AG09319 (cell line): ENCODE measurements at regions not wholly inside any gene's neighbourhood (a gene's known extent, or its start where the extent isn't known, plus 50 kb on each side); places are given as distances from the start of the nearest gene placed in this dataset.
A peak's percentile ranks its signal among the peaks of the same experiment; 100 is the strongest.
"Not testable (repeated sequence)": the region's sequence is repeated elsewhere in the genome, so short reads cannot be mapped to it uniquely, and the experiment has no call there.

Experiments
- DNase-seq: peaks from one replicate; pipeline ENCODE4 v3.0.0-alpha.2; 2010; ENCODE audit warnings: low read depth; ENCODE audit errors: extremely low read depth
- TF ChIP-seq, protein P1 (sequence below): IDR thresholded peaks from 2 replicates; pipeline ENCODE4 v1.5.1; 2011; ENCODE audit warnings: low read depth, mild to moderate bottlenecking, inconsistent platforms, low read length, moderate library complexity

DNA sequence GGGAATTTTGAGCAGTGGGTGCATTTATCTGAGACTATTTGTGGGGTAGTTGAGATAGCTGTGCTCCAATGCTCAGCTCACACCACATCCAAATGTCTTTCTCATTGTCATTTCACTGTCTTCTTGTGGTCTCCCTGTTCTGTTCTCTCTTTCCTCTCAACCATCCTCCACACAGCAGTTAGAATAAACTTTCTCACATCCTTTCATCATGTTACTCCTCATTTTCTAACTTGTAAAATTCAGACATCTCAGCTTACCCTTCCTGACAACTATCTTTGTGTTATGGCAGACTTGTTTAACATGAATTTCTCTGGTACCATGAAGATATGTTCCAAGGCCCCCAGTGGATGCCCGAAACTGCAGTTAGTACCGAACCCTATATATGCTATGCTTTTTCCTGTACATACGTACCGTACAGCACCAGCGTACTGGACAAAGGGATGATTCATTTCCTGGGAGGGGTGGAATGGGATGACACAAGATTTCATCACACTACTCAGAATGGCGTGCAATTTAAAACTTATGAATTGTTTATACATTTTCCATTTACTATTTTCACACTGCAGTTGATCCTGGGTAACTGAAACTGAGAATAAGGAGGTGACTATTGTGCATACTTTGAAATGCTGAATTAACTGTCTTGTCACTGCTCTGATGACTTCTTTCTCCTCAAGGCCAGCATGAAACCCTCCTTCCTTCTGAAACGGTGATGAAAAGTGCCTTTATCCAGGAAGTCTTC, 177.1 kb upstream of the SLC38A2 start:
- TF ChIP-seq, protein P1, sequence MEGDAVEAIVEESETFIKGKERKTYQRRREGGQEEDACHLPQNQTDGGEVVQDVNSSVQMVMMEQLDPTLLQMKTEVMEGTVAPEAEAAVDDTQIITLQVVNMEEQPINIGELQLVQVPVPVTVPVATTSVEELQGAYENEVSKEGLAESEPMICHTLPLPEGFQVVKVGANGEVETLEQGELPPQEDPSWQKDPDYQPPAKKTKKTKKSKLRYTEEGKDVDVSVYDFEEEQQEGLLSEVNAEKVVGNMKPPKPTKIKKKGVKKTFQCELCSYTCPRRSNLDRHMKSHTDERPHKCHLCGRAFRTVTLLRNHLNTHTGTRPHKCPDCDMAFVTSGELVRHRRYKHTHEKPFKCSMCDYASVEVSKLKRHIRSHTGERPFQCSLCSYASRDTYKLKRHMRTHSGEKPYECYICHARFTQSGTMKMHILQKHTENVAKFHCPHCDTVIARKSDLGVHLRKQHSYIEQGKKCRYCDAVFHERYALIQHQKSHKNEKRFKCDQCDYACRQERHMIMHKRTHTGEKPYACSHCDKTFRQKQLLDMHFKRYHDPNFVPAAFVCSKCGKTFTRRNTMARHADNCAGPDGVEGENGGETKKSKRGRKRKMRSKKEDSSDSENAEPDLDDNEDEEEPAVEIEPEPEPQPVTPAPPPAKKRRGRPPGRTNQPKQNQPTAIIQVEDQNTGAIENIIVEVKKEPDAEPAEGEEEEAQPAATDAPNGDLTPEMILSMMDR: no peak
- peak; percentile 67 for DNase-seq

DNA sequence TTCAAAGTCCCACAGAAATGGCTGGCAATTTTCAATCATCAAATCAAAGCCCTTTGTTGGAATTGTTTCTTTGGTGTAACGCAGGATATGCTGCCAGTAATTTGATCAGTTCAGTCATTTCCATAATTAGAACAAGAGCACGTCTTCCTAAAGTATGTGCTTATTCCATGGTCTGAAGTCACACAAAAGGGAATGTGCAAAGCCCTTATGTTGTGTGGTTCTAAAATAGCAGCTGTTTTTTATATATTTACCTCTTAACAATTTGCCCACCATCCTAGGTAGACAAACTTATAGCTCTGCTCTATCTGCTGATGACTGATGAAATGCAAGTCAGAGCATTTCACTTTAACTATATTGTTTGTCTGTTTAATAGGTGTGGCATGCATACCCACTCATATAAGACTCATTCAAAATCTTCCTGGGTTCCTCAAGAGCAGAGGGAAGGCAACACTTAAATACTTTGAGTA, 176.1 kb upstream of the SLC38A2 start:
- TF ChIP-seq, protein P1: no peak
- no peak for DNase-seq

- no peak for DNase-seq
- TF ChIP-seq, protein P1: no peak
Measured at GRCh38 chr12:46547421-46548354, 175.1 kb upstream of the SLC38A2 start.

DNA sequence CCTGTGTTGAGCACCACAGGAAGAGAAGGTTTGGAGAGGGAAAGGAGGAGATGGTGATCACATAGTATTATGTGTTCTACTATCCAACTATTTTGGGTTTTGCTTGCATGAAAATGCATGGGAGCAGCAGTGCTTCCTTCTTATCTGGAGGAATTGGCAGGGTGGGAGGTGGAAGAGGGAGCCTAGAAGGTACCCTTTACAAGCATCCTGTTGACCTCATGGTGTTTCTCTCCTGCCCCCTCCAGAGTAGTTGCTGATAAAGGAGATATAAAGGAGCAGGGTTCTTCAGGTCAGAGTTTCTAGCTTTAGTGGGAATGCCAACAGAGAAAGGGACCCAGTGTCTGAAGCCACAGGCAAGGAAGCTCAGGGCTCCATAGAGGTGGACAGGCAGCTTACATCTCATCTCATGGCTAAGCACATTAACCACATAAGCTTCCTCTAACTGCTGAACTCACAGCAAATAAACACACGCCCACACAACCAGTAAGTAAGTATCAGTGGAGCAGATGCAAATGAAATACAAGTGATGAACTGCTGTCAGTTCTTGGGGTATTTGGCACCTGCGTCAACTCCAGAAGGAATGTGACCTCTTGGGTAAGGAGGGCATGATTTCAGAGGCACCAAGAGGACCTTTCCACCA, 174.2 kb upstream of the SLC38A2 start:
- DNase-seq: no peak
- TF ChIP-seq, protein P1: no peak

DNA sequence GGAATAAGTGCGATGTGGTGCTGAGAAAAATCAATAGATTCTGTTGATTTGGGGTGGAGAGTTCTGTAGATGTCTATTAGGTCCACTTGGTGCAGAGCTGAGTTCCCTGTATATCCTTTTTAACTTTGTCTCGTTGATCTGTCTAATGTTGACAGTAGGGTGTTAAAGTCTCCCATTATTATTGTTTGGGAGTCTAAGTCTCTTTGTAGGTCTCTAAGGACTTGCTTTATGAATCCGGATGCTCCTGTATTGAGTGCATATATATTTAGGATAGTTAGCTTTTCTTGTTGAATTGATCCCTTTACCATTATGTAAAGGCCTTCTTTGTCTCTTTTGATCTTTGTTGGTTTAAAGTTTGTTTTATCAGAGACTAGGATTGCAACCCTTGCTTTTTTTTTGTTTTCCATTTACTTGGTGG, 170.8 kb upstream of the SLC38A2 start:
- DNase-seq: not testable (repeated sequence)

- TF ChIP-seq, protein P1: no peak
- DNase-seq: no peak
Measured at GRCh38 chr12:46538976-46539375, 166.4 kb upstream of the SLC38A2 start.

- TF ChIP-seq, protein P1: no peak
- DNase-seq: no peak
Measured at GRCh38 chr12:46537387-46537955, 164.9 kb upstream of the SLC38A2 start.

- DNase-seq: not testable (repeated sequence)
Measured at GRCh38 chr12:46536316-46536715, 163.7 kb upstream of the SLC38A2 start.
